Activated T-cell treated with anti-CD3 and anti-CD28 coated beads for 24 hours (primary cell): ENCODE measurements at regions not wholly inside any gene's neighbourhood (a gene's known extent, or its start where the extent isn't known, plus 50 kb on each side); places are given as distances from the start of the nearest gene placed in this dataset.
A peak's percentile ranks its signal among the peaks of the same experiment; 100 is the strongest.
"Not testable (repeated sequence)": the region's sequence is repeated elsewhere in the genome, so short reads cannot be mapped to it uniquely, and the experiment has no call there.

Experiments used
- DNase-seq: peaks from one replicate; pipeline ENCODE4 v3.0.0-alpha.2; 2020; ENCODE audit warnings: low read depth

DNA sequence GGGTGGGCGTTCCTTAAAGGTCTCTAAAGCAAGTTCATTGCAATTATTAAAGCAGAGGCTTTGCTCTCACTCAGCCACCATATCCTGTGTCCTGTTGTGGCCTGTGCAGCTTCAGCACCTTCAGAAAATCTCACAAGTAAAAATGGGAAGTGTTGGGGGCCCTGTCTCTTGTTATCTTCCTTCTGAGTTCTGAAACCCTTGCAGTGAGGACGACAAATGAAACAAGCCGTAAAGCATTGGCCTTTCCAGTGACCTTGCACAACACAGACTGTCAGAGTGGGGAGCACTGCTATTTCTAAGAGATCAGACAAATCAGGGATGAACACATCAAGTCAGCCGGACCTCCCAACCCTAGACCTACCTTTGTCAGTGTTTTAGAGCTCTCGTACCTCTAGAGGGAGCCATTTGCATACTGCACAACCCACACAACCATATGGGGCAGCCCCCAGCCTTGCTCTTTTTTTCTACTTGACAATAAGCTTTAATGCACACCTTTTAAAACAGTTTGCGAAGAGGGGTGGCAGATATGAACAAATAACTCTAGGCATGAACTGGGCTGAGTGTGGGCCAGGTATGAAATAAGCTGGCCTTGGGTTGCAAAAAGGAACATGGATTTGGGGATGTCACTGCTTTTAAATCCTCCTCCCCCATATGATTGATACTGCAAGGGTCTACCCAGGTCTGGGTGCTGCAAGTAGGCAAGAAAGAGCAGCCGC is 89.8 kb downstream of the KATNIP start:
- DNase-seq = peak; percentile 11

GRCh38 chr16:27640277-27640600 is 90.3 kb downstream of the KATNIP start:
- DNase-seq = no peak

DNA sequence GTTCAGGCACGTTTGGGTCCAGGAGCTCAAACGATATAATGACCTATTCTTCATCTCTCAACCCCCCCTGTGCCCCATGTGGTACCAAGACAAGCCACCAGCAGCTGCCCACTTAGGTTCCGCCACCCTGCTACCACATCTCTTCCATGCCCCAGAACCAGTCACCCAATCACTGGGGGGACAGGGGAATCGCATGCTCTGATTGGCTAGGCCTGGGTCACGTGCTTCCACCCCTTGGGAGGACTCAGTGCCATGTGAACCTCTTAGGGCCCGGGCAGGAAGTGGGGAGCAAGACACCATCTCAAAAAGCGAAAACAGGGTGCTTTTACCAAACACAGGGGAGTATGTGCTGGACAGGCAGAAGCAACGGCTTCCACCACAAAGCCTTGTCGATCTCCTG is 91.3 kb downstream of the KATNIP start:
- no peak for DNase-seq

DNA sequence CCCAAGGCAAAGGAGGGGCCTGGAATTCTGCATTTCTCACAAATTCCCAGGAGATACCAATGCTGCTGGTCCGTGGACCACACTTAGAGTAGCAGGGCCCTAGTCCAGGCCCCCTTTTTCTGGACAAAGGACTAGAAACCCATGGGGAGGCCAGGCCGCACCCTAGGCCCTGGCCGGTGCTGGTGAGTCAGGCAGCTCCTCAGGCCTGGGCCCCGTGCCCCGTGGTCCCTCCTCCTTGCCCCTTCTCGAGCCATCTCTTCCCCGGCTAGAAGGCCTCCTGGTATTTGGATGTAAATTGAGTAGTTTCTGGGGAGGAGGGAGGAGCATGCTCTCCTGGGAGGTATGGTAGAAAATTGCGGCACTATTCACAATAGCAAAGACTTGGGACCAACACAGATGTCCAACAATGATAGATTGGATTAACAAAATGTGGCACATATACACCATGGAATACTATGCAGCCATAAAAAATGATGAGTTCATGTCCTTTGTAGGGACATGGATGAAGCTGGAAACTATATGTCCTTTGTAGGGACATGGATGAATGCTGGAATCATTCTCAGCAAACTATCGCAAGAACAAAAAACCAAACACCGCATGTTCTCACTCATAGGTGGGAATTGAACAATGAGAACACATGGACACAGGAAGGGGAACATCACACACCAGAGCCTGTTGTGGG is 91.9 kb downstream of the KATNIP start:
- DNase-seq = not testable (repeated sequence)

DNA sequence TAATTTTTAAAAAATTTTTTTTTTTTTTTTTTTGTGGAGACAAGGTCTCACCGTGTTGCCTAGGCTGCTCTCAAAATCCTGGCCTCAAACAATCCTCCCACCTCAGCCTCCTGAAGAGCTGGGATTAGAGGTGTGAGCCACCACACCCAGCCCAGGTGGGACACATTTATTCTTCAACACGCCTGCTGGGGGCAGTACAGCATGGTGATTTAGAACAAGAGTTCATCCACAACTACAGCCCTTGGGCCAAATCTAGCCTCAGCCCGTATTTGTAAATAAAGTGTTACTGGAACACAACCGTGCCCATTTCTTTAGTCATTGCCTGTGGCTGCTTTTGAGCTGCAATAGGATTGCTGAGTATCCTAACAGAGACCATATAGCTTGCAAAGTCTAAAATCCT is 92.8 kb downstream of the KATNIP start:
- no peak for DNase-seq

DNA sequence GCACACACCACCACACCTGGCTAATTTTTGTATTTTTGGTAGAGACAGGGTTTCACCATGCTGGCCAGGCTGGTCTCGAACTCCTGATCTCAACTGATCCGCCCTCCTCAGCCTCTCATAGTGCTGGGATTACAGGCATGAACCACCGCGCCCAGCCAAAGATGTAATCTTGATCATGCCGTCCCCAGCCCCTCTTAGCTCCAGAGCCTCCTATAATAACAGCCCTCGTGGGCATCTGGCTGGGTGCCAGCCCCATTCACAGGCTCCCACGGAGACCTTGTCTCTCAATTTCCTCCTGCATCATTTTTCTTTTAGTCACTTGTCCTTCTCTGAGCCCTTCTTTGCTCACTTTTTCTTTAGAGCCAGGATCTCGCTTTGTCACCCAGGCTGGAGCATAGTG is 94.2 kb downstream of the KATNIP start:
- DNase-seq = no peak

DNA sequence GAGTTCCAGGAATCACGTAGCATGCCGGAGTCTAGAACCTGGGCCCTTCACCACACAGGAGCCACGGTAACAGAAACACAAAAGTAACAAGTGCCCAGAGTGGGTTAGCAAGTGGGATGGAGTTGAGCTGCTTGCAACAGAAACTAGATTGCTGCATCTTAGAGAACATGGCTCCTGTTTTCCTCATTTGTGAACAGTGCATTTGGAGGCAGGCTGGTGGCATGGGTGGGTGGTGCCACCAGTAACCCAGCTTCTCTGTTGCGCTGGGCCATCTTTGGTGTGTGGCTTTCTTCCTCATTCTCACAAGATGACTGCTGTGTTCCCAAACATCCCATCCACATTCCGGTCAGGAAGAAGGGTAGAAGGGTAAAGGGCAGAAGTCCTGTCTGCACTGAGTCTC is 95.5 kb downstream of the KATNIP start:
- DNase-seq = no peak

GRCh38 chr16:27646806-27647205 is 96.9 kb downstream of the KATNIP start:
- DNase-seq = no peak

DNA sequence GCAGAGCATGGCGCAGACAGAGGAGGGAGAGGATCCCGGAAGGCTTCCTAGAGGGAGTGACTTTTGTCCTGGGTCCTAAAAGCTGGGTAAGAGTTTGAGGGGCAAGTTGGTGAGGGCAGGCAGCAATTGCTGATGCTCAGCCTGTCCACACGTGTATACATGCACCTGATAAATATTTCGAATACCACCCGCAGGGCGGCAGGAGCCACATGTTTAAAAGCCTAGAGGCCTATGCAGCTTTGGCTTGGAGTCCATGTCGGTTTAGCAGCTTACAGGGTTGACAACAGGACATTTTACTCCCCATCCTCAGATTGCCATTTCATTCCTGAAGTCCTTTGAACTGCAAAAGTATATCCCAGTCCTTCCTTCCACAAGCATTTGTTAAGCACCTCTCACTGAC is 99.1 kb downstream of the KATNIP start:
- no peak for DNase-seq

- DNase-seq = no peak
Measured at GRCh38 chr16:27650073-27650701, 100.2 kb downstream of the KATNIP start.

GRCh38 chr16:27651301-27651700 is 101.4 kb downstream of the KATNIP start:
- DNase-seq = no peak

GRCh38 chr16:27657811-27658210 is 107.9 kb downstream of the KATNIP start:
- DNase-seq = no peak

DNA sequence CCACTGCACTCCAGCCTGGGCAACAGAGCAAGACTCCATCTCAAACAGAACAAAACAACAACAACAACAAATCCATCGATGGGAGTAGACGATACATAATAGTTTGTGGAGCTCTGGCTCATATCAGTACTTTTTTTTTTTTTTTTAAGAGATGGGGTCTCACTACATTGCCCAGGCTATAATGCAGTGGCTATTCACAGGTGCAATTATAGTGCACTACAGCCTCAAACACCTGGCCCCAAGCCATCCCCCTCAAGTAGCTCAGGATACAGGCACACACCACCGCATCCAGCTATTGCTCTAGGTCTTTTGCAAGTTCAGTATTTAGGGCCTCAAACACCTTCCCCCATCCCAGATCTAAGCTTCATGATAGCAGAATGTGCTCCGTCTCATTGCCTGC is 110.6 kb downstream of the KATNIP start:
- no peak for DNase-seq

GRCh38 chr16:27663235-27663634 is 113.3 kb downstream of the KATNIP start:
- not testable (repeated sequence) for DNase-seq

GRCh38 chr16:27665881-27666280 is 115.9 kb downstream of the KATNIP start:
- no peak for DNase-seq

GRCh38 chr16:27670071-27670810 is 120.3 kb downstream of the KATNIP start:
- DNase-seq = no peak

GRCh38 chr16:27671410-27671809 is 121.5 kb downstream of the KATNIP start:
- DNase-seq = no peak

GRCh38 chr16:27676839-27677238 is 126.9 kb downstream of the KATNIP start:
- no peak for DNase-seq

DNA sequence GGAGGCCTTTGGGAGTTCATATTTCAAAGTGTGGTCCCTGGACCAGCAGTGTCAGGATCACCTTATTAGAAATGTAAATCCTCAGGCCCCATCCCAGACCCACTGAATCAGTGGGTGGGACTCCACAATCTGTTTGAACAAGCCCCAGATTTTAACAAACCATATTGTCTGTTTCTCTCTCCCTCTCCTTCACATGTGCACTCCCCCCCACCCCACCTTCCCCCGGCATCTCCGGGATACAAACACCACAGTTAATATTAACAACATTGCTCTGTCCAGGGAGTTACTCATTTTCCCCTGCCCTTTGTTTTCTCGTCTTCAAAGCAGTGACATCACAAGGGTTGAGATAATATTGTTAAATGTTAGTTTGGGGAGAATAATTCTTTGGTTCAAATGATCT is 127.3 kb downstream of the KATNIP start:
- DNase-seq = no peak

DNA sequence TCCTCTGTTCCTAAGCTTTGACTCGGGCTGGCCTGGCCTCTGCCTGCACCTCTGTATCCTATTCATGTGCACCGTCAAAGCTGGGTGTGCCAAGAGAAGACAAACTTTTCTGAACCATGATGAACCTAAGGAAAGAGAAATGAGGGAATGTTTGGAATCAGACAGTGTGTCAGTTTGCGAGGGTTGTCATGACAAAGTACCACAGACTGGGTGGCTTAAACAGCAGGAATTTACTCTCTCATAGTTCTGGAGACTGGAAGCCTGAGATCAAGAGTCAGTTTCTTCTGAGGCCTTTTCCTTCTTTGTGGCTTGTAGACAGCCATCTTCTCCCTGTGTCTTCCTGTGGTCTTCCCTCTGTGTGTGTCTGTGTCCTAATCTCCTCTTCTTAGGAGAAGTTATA is 129.0 kb downstream of the KATNIP start:
- DNase-seq = no peak

- no peak for DNase-seq
Measured at GRCh38 chr16:27679899-27680298, 130.0 kb downstream of the KATNIP start.

GRCh38 chr16:27681681-27682080 is 131.7 kb downstream of the KATNIP start:
- DNase-seq = no peak

GRCh38 chr16:27684047-27684446 is 134.1 kb downstream of the KATNIP start:
- no peak for DNase-seq
